ENCODE measurements at regions not wholly inside any gene's neighbourhood (a gene's known extent, or its start where the extent isn't known, plus 50 kb on each side); places are given as distances from the start of the nearest gene placed in this dataset.

- no peak for TF ChIP-seq EZH2 (IDR thresholded peaks at IDR 0.05)
- TF ChIP-seq FOXP2 (optimal IDR thresholded peaks at IDR 0.05; ENCODE audit: control extremely low read depth, extremely low read length, insufficient read depth) = no peak
- TF ChIP-seq POLR2AphosphoS5 (IDR thresholded peaks at IDR 0.05; ENCODE audit: borderline replicate concordance, low read depth, low read length) = no peak
Measured at GRCh38 chr13:83452292-83452950, 429.9 kb downstream of the SLITRK1 start.

Data from SK-N-MC (cell line).